Esophagus mucosa (tissue), 1 donor: ENCODE measurements at regions not wholly inside any gene's neighbourhood (a gene's known extent, or its start where the extent isn't known, plus 50 kb on each side); places are given as distances from the start of the nearest gene placed in this dataset.

Experiments used
- ATAC-seq: fragments of 200-7000 bp; cut with Tn5 transposase; one replicate; pipeline ENCODE4 v1.9.1; 2020
- donor health status: DM: yes; HTN: yes; CAD: no.

GRCh38 chr6:167442796-167443680 is 118.2 kb downstream of the TTLL2 start:
- no peak for ATAC-seq

GRCh38 chr6:167444602-167445346 is 119.9 kb downstream of the TTLL2 start:
- no peak for ATAC-seq

- ATAC-seq: no peak
Observed at GRCh38 chr6:167445568-167445967, 120.7 kb downstream of the TTLL2 start.

- ATAC-seq: no peak
Observed at GRCh38 chr6:167446046-167446445, 121.2 kb downstream of the TTLL2 start.

- no peak for ATAC-seq
Observed at GRCh38 chr6:167446971-167447370, 122.1 kb downstream of the TTLL2 start.

GRCh38 chr6:167448378-167448777 is 123.5 kb downstream of the TTLL2 start:
- ATAC-seq: no peak

- ATAC-seq: peak; percentile 51
Observed at GRCh38 chr6:167449094-167449861, 124.4 kb downstream of the TTLL2 start.

- no peak for ATAC-seq
Observed at GRCh38 chr6:167450626-167451025, 125.7 kb downstream of the TTLL2 start.

GRCh38 chr6:167452338-167453081 is 127.6 kb downstream of the TTLL2 start:
- no peak for ATAC-seq

- ATAC-seq: no peak
Observed at GRCh38 chr6:167453082-167453446, 128.2 kb downstream of the TTLL2 start.

- no peak for ATAC-seq
Observed at GRCh38 chr6:167454003-167454402, 129.1 kb downstream of the TTLL2 start.

- no peak for ATAC-seq
Observed at GRCh38 chr6:167455371-167455770, 130.5 kb downstream of the TTLL2 start.

GRCh38 chr6:167462514-167463312 is 137.8 kb downstream of the TTLL2 start:
- no peak for ATAC-seq

- ATAC-seq: no peak
Observed at GRCh38 chr6:167464177-167464576, 139.3 kb downstream of the TTLL2 start.

- no peak for ATAC-seq
Observed at GRCh38 chr6:167465482-167465881, 140.6 kb downstream of the TTLL2 start.

- no peak for ATAC-seq
Observed at GRCh38 chr6:167467282-167467681, 142.4 kb downstream of the TTLL2 start.

GRCh38 chr6:167467793-167468431 is 143.0 kb downstream of the TTLL2 start:
- no peak for ATAC-seq

- no peak for ATAC-seq
Observed at GRCh38 chr6:167469101-167469500, 144.2 kb downstream of the TTLL2 start.

- ATAC-seq: no peak
Observed at GRCh38 chr6:167469672-167470071, 144.8 kb downstream of the TTLL2 start.

GRCh38 chr6:167470101-167470835 is 145.4 kb downstream of the TTLL2 start:
- no peak for ATAC-seq
